Esophagus squamous epithelium (tissue), 5 donors: ENCODE measurements at regions not wholly inside any gene's neighbourhood (a gene's known extent, or its start where the extent isn't known, plus 50 kb on each side); places are given as distances from the start of the nearest gene placed in this dataset.

Experiments used
- DNase-seq: peaks from one replicate; lab custom pipeline; 2025; lab: John Stamatoyannopoulos, UW
- H3K27ac ChIP-seq, 4 donors: fragments of 200-600 bp; sonication (generic); one replicate each; pipeline ENCODE4 v1.5.1; 2016 to 2019; ENCODE audit warnings: mild to moderate bottlenecking in 1 of 4
- H3K27me3 ChIP-seq, 4 donors: fragments of 200-600 bp; sonication (generic); 1 replicate in 3 of 4; 2 replicates in 1 of 4; pipeline versions ENCODE4 v1.5.1 to v1.6.0; 2017 to 2021; ENCODE audit warnings: antibody characterized with exemption in 1 of 4
- H3K36me3 ChIP-seq, 3 donors: fragments of 200-600 bp; sonication (generic); one replicate each; pipeline ENCODE4 v1.5.1; 2016 to 2019
- H3K4me1 ChIP-seq, 3 donors: fragments of 200-600 bp; sonication (generic); one replicate each; pipeline ENCODE4 v1.5.1; 2017 to 2019
- H3K4me3 ChIP-seq, 4 donors: fragments of 200-600 bp; sonication (generic); 1 replicate in 3 of 4; 2 replicates in 1 of 4; pipeline ENCODE4 v1.5.1; 2016 to 2019; ENCODE audit warnings: mild to moderate bottlenecking in 2 of 4, moderate library complexity in 1 of 4
- H3K9me3 ChIP-seq, 3 donors: fragments of 200-600 bp; sonication (generic); one replicate each; pipeline ENCODE4 v1.5.1; 2016 to 2019
- CTCF ChIP-seq, 6 experiments: fragments of 450-650 bp in 4 of 6; fragments of 200-600 bp in 2 of 6; sonication (generic) in 2 of 6; IDR thresholded peaks; one replicate each; pipeline ENCODE4 v1.5.1; 2016 to 2019; ENCODE audit warnings: antibody characterized with exemption in 6 of 6, mild to moderate bottlenecking in 4 of 6, moderate library complexity in 4 of 6
- POLR2A ChIP-seq, 4 donors: fragments of 450-650 bp; IDR thresholded peaks; one replicate each; pipeline ENCODE4 v1.6.1; 2017; ENCODE audit warnings: antibody characterized with exemption in 4 of 4, mild to moderate bottlenecking in 4 of 4, moderate library complexity in 3 of 4
- WGBS, 2 donors: methylation state at CpG; one replicate each; pipeline ENCODE4 v1.1.5; 2018; 5-methylcytosine and 5-hydroxymethylcytosine counted together
- intact Hi-C: fragments of 100-400 bp; cut with DNase I; formaldehyde crosslinking; loops from one replicate; pipeline ENCODE4 v1.15.0; 2022
- donor health status: DM: yes; HTN: yes; CAD: no.

GRCh38 chr3:153596401-153596800 is 434.4 kb downstream of the RAP2B start:
- WGBS, 2 donors: 80 to 94% methylated on average over 4 of the region's 4 CpGs
- peaks cover 0 to 23% (median 0%) of the 10 kb centered on the region in 3 donors for H3K4me1 ChIP-seq
- no peak for DNase-seq
- TF ChIP-seq CTCF (IDR thresholded peaks at IDR 0.05): no peak
- no peak for TF ChIP-seq POLR2A (IDR thresholded peaks at IDR 0.05)
- H3K27me3 ChIP-seq: no peaks in the 10 kb centered on the region
- no peak overlapping the region for H3K27ac ChIP-seq
- intact Hi-C loops: no loop called here
- no peaks in the 10 kb centered on the region for H3K36me3 ChIP-seq
- H3K4me3 ChIP-seq: no peak overlapping the region
- H3K9me3 ChIP-seq: no peaks in the 10 kb centered on the region

- 27 to 50% methylated on average over 2 of the region's 2 CpGs for WGBS, 2 donors
- intact Hi-C loops: no loop called here
- Histone ChIP-seq H3K27ac (no peak overlapping the region), H3K9me3 (no peaks in the 10 kb centered on the region), H3K4me1 (peaks cover 0 to 21% (median 0%) of the 10 kb centered on the region in 3 donors), H3K4me3 (no peak overlapping the region), H3K27me3 (no peaks in the 10 kb centered on the region), H3K36me3 (no peaks in the 10 kb centered on the region)
- TF ChIP-seq CTCF (IDR thresholded peaks at IDR 0.05) (no peak), POLR2A (IDR thresholded peaks at IDR 0.05) (no peak)
- no peak for DNase-seq
Measured at GRCh38 chr3:153599685-153600084, 437.7 kb downstream of the RAP2B start.

GRCh38 chr3:153600896-153601295 is 438.9 kb downstream of the RAP2B start:
- no peaks in the 10 kb centered on the region for H3K36me3 ChIP-seq
- H3K27ac ChIP-seq: no peak overlapping the region
- intact Hi-C loops: no loop called here
- H3K4me3 ChIP-seq: no peak overlapping the region
- peaks cover 0 to 15% (median 0%) of the 10 kb centered on the region in 3 donors for H3K4me1 ChIP-seq
- TF ChIP-seq POLR2A (IDR thresholded peaks at IDR 0.05): no peak
- TF ChIP-seq CTCF (IDR thresholded peaks at IDR 0.05): no peak
- no peak for DNase-seq
- WGBS, 2 donors: 73 to 78% methylated on average over 2 of the region's 2 CpGs
- H3K27me3 ChIP-seq: no peaks in the 10 kb centered on the region
- H3K9me3 ChIP-seq: no peaks in the 10 kb centered on the region

GRCh38 chr3:153601374-153601853 is 439.4 kb downstream of the RAP2B start:
- no peak for DNase-seq
- no peak for TF ChIP-seq CTCF (IDR thresholded peaks at IDR 0.05)
- no peak for TF ChIP-seq POLR2A (IDR thresholded peaks at IDR 0.05)
- H3K4me3 ChIP-seq: no peak overlapping the region
- no peaks in the 10 kb centered on the region for H3K27me3 ChIP-seq
- H3K9me3 ChIP-seq: no peaks in the 10 kb centered on the region
- no peak overlapping the region for H3K27ac ChIP-seq
- peaks cover 0 to 15% (median 0%) of the 10 kb centered on the region in 3 donors for H3K4me1 ChIP-seq
- intact Hi-C loops: no loop called here
- 80 to 100% methylated on average over 1 of the region's 1 CpG for WGBS, 2 donors
- H3K36me3 ChIP-seq: no peaks in the 10 kb centered on the region

GRCh38 chr3:153602801-153603200 is 440.8 kb downstream of the RAP2B start:
- Histone ChIP-seq H3K4me1 (peaks cover 0 to 15% (median 0%) of the 10 kb centered on the region in 3 donors), H3K27me3 (no peaks in the 10 kb centered on the region), H3K4me3 (no peak overlapping the region), H3K27ac (no peak overlapping the region), H3K9me3 (no peaks in the 10 kb centered on the region), H3K36me3 (no peaks in the 10 kb centered on the region)
- intact Hi-C loops: no loop called here
- WGBS, 2 donors: 92% methylated on average over 1 of the region's 1 CpG
- no peak for DNase-seq
- TF ChIP-seq CTCF (IDR thresholded peaks at IDR 0.05) (no peak), POLR2A (IDR thresholded peaks at IDR 0.05) (no peak)
